H1 (cell line): ENCODE measurements at regions not wholly inside any gene's neighbourhood (a gene's known extent, or its start where the extent isn't known, plus 50 kb on each side); places are given as distances from the start of the nearest gene placed in this dataset.

Experiments used
- CTCF ChIA-PET: fragments of 300-600 bp; sonication (Branson Sonifier 250); formaldehyde crosslinking; loops from one replicate; lab custom pipeline; 2021; ENCODE audit not compliant: partially characterized antibody; lab: Charles Lee
- POLR2A ChIA-PET: fragments of 300-600 bp; sonication (Branson Sonifier 250); formaldehyde crosslinking; loops from one replicate; lab custom pipeline; 2021; ENCODE audit warnings: inconsistent platforms; ENCODE audit not compliant: partially characterized antibody; lab: Charles Lee
- DNase-seq, 2 experiments: peaks; one replicate each; pipeline versions ENCODE4 v3.0.0 to v3.0.0-alpha.2; 2010 to 2022; ENCODE audit warnings: low spot score in 2 of 2, low read depth in 1 of 2, mixed read lengths in 1 of 2
- FAIRE-seq: peaks from 2 replicates; lab custom pipeline; 2011; peaks lifted over from hg19 to GRCh38; lab: Jason Lieb, UNC
- H2AFZ ChIP-seq: 2 replicates; pipeline ENCODE4 v1.8.1; 2012; ENCODE audit warnings: low read length, inconsistent platforms
- H2AK5ac ChIP-seq: 2 replicates; pipeline ENCODE4 v1.6.1; 2013; ENCODE audit warnings: low read depth, low read length
- H2BK120ac ChIP-seq: replicated peaks from 2 replicates; pipeline ENCODE3; 2013; ENCODE audit warnings: low read depth, low read length, inconsistent platforms
- H2BK12ac ChIP-seq: 2 replicates; pipeline ENCODE4 v1.6.1; 2013; ENCODE audit warnings: low read depth, low read length
- H2BK15ac ChIP-seq: 2 replicates; pipeline ENCODE4 v1.6.1; 2013; ENCODE audit warnings: low read length
- H2BK20ac ChIP-seq: 2 replicates; pipeline ENCODE4 v1.6.1; 2013; ENCODE audit warnings: low read length
- H2BK5ac ChIP-seq: 2 replicates; pipeline ENCODE4 v1.6.1; 2013; ENCODE audit warnings: low read depth, low read length
- H3K14ac ChIP-seq: 2 replicates; pipeline ENCODE4 v1.6.1; 2013; ENCODE audit warnings: inconsistent platforms; ENCODE audit not compliant: insufficient read length
- H3K18ac ChIP-seq: 2 replicates; pipeline ENCODE4 v1.6.1; 2013; ENCODE audit warnings: low read length; ENCODE audit errors: extremely low read depth
- H3K23ac ChIP-seq: 2 replicates; pipeline ENCODE4 v1.6.1; 2013; ENCODE audit warnings: inconsistent platforms; ENCODE audit not compliant: insufficient read length
- H3K23me2 ChIP-seq: 2 replicates; pipeline ENCODE4 v1.6.1; 2013; ENCODE audit warnings: low read depth, low read length
- H3K27ac ChIP-seq: 2 replicates; pipeline ENCODE4 v1.6.1; 2011; ENCODE audit warnings: low read depth, low read length, inconsistent platforms
- H3K27me3 ChIP-seq, 4 experiments: replicated peaks in 1 of 4; 1 replicate in 1 of 4; 2 replicates in 3 of 4; pipeline versions ENCODE4 v1.6.1 to v1.8.1; 2011 to 2013; ENCODE audit warnings: low read length in 3 of 4, mild to moderate bottlenecking in 3 of 4, inconsistent platforms in 2 of 4, mixed read lengths in 2 of 4, moderate library complexity in 1 of 4; ENCODE audit not compliant: control insufficient read depth in 3 of 4, insufficient read depth in 3 of 4; ENCODE audit errors: extremely low read depth in 1 of 4
- H3K36me3 ChIP-seq, 4 experiments: 2 replicates each; pipeline versions ENCODE4 v1.6.1 to v1.8.1; 2011 to 2013; ENCODE audit warnings: mild to moderate bottlenecking in 4 of 4, low read length in 3 of 4, moderate library complexity in 2 of 4, control low read depth in 1 of 4, inconsistent platforms in 1 of 4; ENCODE audit not compliant: insufficient read depth in 4 of 4, control insufficient read depth in 2 of 4
- H3K4ac ChIP-seq: replicated peaks from 2 replicates; pipeline ENCODE3; 2013; ENCODE audit warnings: low read length, low read depth, mixed read lengths, inconsistent platforms; ENCODE audit not compliant: insufficient read length
- H3K4me1 ChIP-seq, 4 experiments: replicated peaks in 1 of 4; 1 replicate in 1 of 4; 2 replicates in 3 of 4; pipeline versions ENCODE4 v1.6.1 to v1.8.1; 2011 to 2013; ENCODE audit warnings: low read length in 3 of 4, inconsistent platforms in 2 of 4, mixed read lengths in 1 of 4; ENCODE audit not compliant: insufficient read depth in 4 of 4, control insufficient read depth in 3 of 4
- H3K4me2 ChIP-seq, 2 experiments: 2 replicates each; pipeline versions ENCODE4 v1.6.1 to v1.8.1; 2011 to 2013; ENCODE audit warnings: low read depth in 2 of 2, low read length in 2 of 2, control low read depth in 1 of 2, inconsistent platforms in 1 of 2, mild to moderate bottlenecking in 1 of 2; ENCODE audit not compliant: insufficient read depth in 1 of 2
- H3K4me3 ChIP-seq, 4 experiments: fragments of 200-600, 300-600 bp in 1 of 4; sonication (generic), shearing (Covaris generic), sonication (Bioruptor Twin) in 1 of 4; 2 replicates each; pipeline versions ENCODE4 v1.5.1 to v1.8.1; 2011 to 2016; ENCODE audit warnings: low read length in 4 of 4, low read depth in 3 of 4, control low read depth in 2 of 4, inconsistent platforms in 2 of 4, mild to moderate bottlenecking in 2 of 4, mixed read lengths in 1 of 4, moderate library complexity in 1 of 4; ENCODE audit not compliant: insufficient read depth in 2 of 4; ENCODE audit errors: extremely low read depth in 1 of 4
- H3K56ac ChIP-seq: replicated peaks from 2 replicates; pipeline ENCODE3; 2013; ENCODE audit warnings: low read depth, mild to moderate bottlenecking, mixed read lengths, low read length, inconsistent platforms; ENCODE audit not compliant: insufficient read length
- H3K79me1 ChIP-seq: 2 replicates; pipeline ENCODE4 v1.6.1; 2013; ENCODE audit warnings: low read depth, low read length, control low read depth
- H3K79me2 ChIP-seq, 2 experiments: 2 replicates each; pipeline versions ENCODE4 v1.6.1 to v1.8.1; 2012 to 2013; ENCODE audit warnings: low read length in 2 of 2, mild to moderate bottlenecking in 2 of 2, inconsistent platforms in 1 of 2; ENCODE audit not compliant: insufficient read depth in 2 of 2, control insufficient read depth in 1 of 2
- H3K9ac ChIP-seq, 4 experiments: replicated peaks in 1 of 4; 1 replicate in 1 of 4; 2 replicates in 3 of 4; pipeline versions ENCODE4 v1.6.1 to v1.8.1; 2011 to 2013; ENCODE audit warnings: low read depth in 3 of 4, low read length in 3 of 4, control low read depth in 2 of 4, mild to moderate bottlenecking in 2 of 4, moderate library complexity in 2 of 4, inconsistent platforms in 1 of 4; ENCODE audit errors: extremely low read depth in 1 of 4
- H3K9me3 ChIP-seq, 2 experiments: 2 replicates each; pipeline versions ENCODE4 v1.6.1 to v1.8.1; 2012 to 2013; ENCODE audit warnings: mild to moderate bottlenecking in 2 of 2, moderate library complexity in 2 of 2, control low read depth in 1 of 2, inconsistent platforms in 1 of 2, low read depth in 1 of 2, low read length in 1 of 2, mixed read lengths in 1 of 2; ENCODE audit not compliant: insufficient read depth in 2 of 2
- H4K20me1 ChIP-seq, 2 experiments: replicated peaks in 1 of 2; 2 replicates each; pipeline versions ENCODE3 to v1.8.1; 2011 to 2013; ENCODE audit warnings: inconsistent platforms in 2 of 2, low read length in 2 of 2, mild to moderate bottlenecking in 1 of 2; ENCODE audit not compliant: insufficient read depth in 2 of 2, control insufficient read depth in 1 of 2
- H4K5ac ChIP-seq: 2 replicates; pipeline ENCODE4 v1.6.1; 2013; ENCODE audit warnings: low read length, low read depth, mixed read lengths, inconsistent platforms; ENCODE audit not compliant: insufficient read length
- H4K8ac ChIP-seq: 2 replicates; pipeline ENCODE4 v1.8.0; 2013; ENCODE audit warnings: mild to moderate bottlenecking, moderate library complexity, low read length, inconsistent platforms; ENCODE audit not compliant: insufficient read depth; ENCODE audit errors: extremely low read depth
- H4K91ac ChIP-seq: replicated peaks from 2 replicates; pipeline ENCODE3; 2013; ENCODE audit warnings: low read length, mixed read lengths, inconsistent platforms; ENCODE audit not compliant: insufficient read length
- CTBP2 ChIP-seq: IDR thresholded peaks from 2 replicates; pipeline ENCODE4 v1.7.0; 2011; ENCODE audit warnings: borderline replicate concordance, mild to moderate bottlenecking, moderate library complexity, mixed read lengths, low read length; ENCODE audit not compliant: insufficient read depth, insufficient read length
- E2F6 ChIP-seq: IDR thresholded peaks from 2 replicates; pipeline ENCODE4 v1.6.1; 2012; ENCODE audit warnings: inconsistent platforms
- EZH2 ChIP-seq: fragments of 200-600 bp; sonication (generic); IDR thresholded peaks from 2 replicates; pipeline ENCODE4 v1.7.1; 2012; ENCODE audit warnings: low read depth, mild to moderate bottlenecking, moderate library complexity, low read length, inconsistent platforms; ENCODE audit not compliant: severe bottlenecking
- NRF1 ChIP-seq: IDR thresholded peaks from 2 replicates; pipeline ENCODE4 v1.6.1; 2011; ENCODE audit warnings: mild to moderate bottlenecking, low read depth, low read length, improper control_type of control experiment
- RNF2 ChIP-seq: fragments of 200-900, 300-1000 bp; sonication (generic); IDR thresholded peaks from 2 replicates; pipeline ENCODE4 v1.7.1; 2016; ENCODE audit warnings: borderline replicate concordance, low read depth, mild to moderate bottlenecking, antibody characterized with exemption, low read length; ENCODE audit not compliant: poor library complexity, severe bottlenecking; ENCODE audit errors: missing control alignments
- SP2 ChIP-seq: IDR thresholded peaks from 2 replicates; pipeline ENCODE4 v1.6.1; 2012; ENCODE audit warnings: mild to moderate bottlenecking, low read length, inconsistent platforms
- SUZ12 ChIP-seq: fragments of 200-600 bp; sonication (generic); IDR thresholded peaks from 2 replicates; pipeline ENCODE4 v1.6.1; 2012; ENCODE audit warnings: mild to moderate bottlenecking, inconsistent platforms, low read length, moderate library complexity, mixed read lengths
- TAF1 ChIP-seq: IDR thresholded peaks from 2 replicates; pipeline ENCODE4 v1.6.1; 2011; ENCODE audit warnings: mild to moderate bottlenecking, low read depth, low read length
- TBP ChIP-seq: IDR thresholded peaks from 2 replicates; pipeline ENCODE4 v1.6.1; 2011; ENCODE audit warnings: low read depth, low read length, improper control_type of control experiment
- YY1 ChIP-seq: IDR thresholded peaks from 2 replicates; pipeline ENCODE4 v1.6.1; 2011; ENCODE audit warnings: low read depth, mild to moderate bottlenecking, low read length
- WGBS, 2 experiments: shearing (Covaris generic) in 1 of 2; methylation state at CpG; one replicate each; pipeline versions ENCODE4 v1.1.6 to v1.1.7; 2013 to 2015; ENCODE audit warnings: low lambda C conversion rate in 2 of 2, mixed read lengths in 2 of 2, inconsistent platforms in 1 of 2, low coverage in 1 of 2, missing lambda C conversion rate in 1 of 2; ENCODE audit not compliant: insufficient replicate concordance in 2 of 2, insufficient coverage in 1 of 2, insufficient read length in 1 of 2; ENCODE audit errors: extremely low coverage in 1 of 2, missing lambda C conversion rate in 1 of 2; 5-methylcytosine and 5-hydroxymethylcytosine counted together

- Histone ChIP-seq H2BK12ac (peak overlapping the region; percentile 30; the same call in 1 of the 2 replicates), H3K23me2 (no peaks in the 10 kb centered on the region), H3K14ac (no peak overlapping the region), H3K79me2 (no peaks in the 10 kb centered on the region), H3K4me3 (no peak overlapping the region), H2BK5ac (no peak overlapping the region), H4K91ac (peak overlapping the region; percentile 62), H3K27me3 (no peaks in the 10 kb centered on the region; a peak in 1 of 7 replicates), H3K27ac (no peak overlapping the region), H4K20me1 (no peaks in the 10 kb centered on the region), H3K9ac (no peak overlapping the region), H3K79me1 (no peaks in the 10 kb centered on the region), H2BK20ac (no peak overlapping the region; the same call in 1 of the 2 replicates), H3K4ac (no peak overlapping the region), H4K5ac (no peak overlapping the region), H3K56ac (no peak overlapping the region), H3K23ac (no peak overlapping the region), H2AFZ (no peak overlapping the region), H2BK15ac (no peak overlapping the region; the same call in 1 of the 2 replicates), H3K36me3 (no peaks in the 10 kb centered on the region), H2BK120ac (no peak overlapping the region), H2AK5ac (no peak overlapping the region), H3K4me2 (no peak overlapping the region), H4K8ac (peak overlapping the region; percentile 26; the same call in 1 of the 2 replicates), H3K4me1 (peaks cover 2 to 9% (median 7%) of the 10 kb centered on the region in 4 experiments; a peak in 6 of 7 replicates), H3K18ac (no peak overlapping the region), H3K9me3 (no peaks in the 10 kb centered on the region)
- DNase-seq = no peak
- ChIA-PET CTCF (interaction anchor here (1.4 kb wide), 1 partner anchor 9 kb away, joined by 4 read pairs; no protein-coding TSS in a partner anchor), POLR2A (no interaction called here)
- no peak for FAIRE-seq
- TF ChIP-seq TAF1 = no peak
- no peak for TF ChIP-seq TBP
- no peak for TF ChIP-seq NRF1
- TF ChIP-seq YY1 = no peak
- no peak for TF ChIP-seq SP2
- TF ChIP-seq CTBP2 = no peak
- no peak for TF ChIP-seq SUZ12
- TF ChIP-seq RNF2 = no peak
- TF ChIP-seq E2F6 = no peak
- TF ChIP-seq EZH2 = no peak
- 89% methylated on average over 11 of the region's 11 CpGs; no CpG with 5 or more reads in 1 of the 2 experiments for WGBS, 2 experiments
Measured at GRCh38 chr13:40388617-40389016, 277.8 kb downstream of the FOXO1 start.
